ENCODE measurements at regions not wholly inside any gene's neighbourhood (a gene's known extent, or its start where the extent isn't known, plus 50 kb on each side); places are given as distances from the start of the nearest gene placed in this dataset.
"Not testable (repeated sequence)": the region's sequence is repeated elsewhere in the genome, so short reads cannot be mapped to it uniquely, and the experiment has no call there.

DNA sequence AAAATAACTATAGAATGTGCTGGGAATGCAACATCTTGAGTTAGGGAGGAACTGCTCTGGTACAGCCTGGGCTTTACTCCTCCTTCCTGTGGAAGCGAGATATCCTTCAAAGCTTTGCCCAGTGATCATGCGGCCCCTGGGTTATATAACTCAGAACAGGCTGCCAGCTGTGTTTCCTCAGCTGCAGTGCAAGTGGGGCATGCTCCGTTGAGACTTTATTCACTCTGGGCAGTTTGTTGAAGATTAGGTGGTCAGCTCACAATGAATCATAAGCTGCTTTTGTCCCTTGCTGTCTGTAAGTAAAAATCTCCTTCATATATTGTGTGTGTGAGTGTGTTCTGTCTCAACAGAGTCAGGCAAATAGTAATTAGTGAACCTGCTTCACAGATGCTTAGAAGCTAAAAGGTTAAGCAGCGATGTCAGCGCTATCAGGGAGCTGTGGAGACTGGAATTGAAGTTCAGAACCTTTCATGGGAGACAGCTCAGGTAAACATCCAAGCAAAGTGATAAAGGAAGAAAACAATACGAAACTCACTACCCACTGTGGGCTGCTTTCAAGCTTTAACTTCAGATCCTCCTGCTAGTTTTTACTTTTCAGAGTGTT is 688.4 kb downstream of the HTR1B start:
- no peak for DNase-seq (ENCODE audit: low spot score)

DNA sequence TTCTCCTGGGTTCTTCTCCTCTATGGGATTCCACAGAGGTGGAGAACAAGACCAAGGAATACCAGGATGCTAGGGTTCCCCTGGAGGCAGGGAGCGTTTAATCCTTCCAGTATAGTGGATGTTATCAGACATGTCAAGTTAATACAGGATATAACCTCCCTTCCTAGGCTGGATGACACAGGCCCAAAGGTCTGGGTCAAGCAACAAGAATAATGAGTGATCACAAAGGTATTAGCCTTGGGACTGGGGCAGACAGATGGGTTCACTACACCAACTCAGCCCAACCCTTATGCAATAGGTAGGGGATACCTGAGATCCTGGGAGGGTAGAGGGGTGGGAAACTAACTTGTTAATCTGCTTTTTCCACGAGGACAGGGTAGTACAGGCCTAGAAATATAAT is 690.3 kb downstream of the HTR1B start:
- DNase-seq (ENCODE audit: low spot score), result no peak

DNA sequence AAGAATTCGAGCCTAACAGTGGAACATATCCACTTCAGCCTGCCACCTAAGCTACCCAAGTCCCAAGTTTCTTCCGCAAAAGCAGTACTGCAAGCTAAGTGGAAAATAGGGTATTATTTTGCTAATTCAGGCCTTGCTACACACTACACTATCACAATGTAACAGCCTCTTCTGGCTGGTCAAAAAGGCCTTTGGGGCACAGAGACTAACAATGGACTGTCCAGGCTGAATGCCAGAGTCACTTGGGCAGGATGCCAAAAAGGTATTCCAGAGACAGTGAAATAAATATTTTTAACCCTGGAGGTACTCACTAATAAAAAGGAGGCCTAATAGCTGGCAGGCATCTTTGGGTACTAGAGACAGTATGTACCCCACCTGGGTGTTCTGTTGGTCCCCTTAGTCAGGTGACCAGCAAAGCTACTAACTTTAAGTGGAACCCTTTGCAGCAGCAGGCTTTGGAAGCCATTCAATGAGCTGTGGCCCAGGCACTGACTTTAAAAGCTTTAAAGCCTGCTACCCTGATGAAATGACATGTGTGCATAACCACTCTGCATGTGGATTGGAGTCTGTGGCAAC is 692.1 kb downstream of the HTR1B start:
- no peak for DNase-seq (ENCODE audit: low spot score)

DNA sequence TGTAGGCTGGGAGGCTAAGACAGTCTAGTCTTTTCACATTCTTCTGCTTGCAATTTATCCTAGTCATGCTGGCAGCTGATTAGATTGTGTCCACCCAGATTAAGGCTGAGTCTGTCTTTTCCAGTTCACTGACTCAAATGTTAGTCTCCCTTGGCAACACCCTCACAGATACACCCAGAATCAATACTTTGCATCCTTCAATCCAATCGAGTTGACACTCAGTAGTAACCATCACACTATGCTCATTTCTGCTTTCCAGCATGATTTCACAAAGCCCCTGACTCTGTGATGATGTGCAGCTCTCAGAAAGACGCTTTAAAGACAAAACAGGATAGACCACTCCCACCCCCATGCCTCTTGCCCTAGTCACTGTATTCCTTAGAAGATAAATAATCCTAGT is 693.0 kb downstream of the HTR1B start:
- no peak for DNase-seq (ENCODE audit: low spot score)

DNA sequence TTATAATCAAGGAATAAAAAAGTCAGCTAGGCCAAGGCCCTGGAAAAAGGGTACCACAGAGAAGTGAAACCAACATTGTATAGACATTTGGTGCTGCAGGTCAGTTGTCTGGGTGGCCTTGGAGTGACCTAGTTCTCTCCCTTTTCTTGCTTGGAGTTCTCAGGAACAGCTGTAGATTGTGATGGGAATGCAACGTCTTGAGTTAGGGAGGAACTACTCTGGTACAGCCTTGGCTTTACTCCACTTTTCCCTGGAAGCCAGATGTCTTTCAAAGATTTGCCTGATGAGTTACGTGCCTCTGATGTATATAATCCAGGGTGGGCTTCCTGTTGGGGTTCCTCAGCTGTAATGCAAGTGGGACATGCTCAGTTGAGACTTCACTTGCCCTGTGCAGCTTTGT is 694.7 kb downstream of the HTR1B start:
- DNase-seq (ENCODE audit: low spot score), result no peak

DNA sequence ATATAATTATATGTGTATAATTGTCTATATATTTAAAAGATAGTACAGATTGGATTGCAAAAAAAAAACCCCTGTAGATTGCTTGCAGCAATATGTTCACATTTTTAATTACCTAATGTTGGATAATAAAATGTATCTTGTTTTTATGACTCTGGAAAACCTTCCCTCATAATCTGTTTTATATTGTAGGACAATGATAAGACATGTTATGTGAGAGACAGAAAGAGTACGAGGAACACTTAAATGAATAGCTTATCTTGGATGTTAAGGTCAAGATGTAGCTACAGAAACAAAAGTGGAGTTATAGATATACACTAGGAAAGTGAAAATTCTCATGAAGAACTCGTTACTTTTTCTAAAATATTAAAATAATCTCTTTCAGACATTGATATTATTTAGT is 691.6 kb upstream of the IMPG1 start:
- no peak for DNase-seq (ENCODE audit: low spot score)

DNA sequence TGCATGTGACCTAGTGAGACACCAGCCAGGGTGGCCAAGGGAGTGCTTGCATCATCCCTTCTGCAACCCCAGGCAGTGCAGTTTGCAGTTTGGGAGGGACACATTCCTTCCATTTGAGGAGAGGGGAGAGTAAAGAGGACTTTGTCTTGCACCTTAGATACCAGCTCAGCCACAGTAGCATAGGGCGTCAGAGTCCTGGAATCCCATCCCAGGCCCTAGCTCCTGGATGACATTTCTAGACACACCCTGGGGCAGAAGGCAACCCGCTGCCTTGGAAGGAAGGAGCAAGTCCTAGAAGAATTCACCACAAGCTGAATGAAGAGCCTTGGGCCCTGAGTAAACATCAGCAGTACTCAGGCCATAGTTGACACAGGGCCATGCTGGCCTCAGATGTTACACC is 680.4 kb upstream of the IMPG1 start:
- no peak for DNase-seq (ENCODE audit: low spot score)

DNA sequence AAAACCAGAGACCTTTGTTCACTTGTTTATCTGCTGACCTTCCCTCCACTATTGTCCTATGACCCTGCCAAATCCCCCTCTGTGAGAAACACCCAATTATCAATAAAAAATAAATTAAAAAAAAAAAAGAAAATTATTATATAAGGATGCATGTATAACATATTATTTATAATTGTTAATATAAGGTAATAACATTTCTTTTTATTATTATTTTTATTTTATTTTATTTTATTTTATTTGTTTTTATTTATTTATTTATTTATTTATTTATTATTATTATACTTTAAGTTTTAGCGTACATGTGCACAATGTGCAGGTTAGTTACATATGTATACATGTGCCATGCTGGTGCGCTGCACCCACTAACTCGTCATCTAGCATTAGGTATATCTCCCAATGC is 672.9 kb upstream of the IMPG1 start:
- DNase-seq (ENCODE audit: low spot score), result not testable (repeated sequence)

DNA sequence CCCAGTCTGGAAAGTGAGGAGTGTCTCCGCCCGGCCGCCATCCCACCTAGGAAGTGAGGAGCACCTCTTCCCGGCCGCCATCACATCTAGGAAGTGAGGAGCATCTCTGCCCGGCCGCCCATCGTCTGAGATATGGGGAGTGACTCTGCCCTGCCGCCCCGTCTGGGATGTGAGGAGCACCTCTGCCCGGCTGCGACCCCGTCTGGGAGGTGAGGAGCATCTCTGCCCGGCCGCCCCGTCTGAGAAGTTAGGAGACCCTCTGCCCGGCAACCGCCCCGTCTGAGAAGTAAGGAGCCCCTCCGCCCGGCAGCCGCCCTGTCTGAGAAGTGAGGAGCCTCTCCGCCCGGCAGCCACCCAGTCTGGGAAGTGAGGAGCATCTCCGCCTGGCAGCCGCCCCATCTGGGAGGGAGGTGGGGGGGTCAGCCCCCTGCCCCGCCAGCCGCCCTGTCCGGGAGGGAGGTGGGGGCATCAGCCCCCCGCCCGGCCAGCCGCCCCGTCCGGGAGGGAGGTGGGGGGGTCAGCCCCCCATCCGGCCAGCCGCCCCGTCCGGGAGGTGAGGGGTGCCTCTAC is 671.8 kb upstream of the IMPG1 start:
- not testable (repeated sequence) for DNase-seq (ENCODE audit: low spot score)

DNA sequence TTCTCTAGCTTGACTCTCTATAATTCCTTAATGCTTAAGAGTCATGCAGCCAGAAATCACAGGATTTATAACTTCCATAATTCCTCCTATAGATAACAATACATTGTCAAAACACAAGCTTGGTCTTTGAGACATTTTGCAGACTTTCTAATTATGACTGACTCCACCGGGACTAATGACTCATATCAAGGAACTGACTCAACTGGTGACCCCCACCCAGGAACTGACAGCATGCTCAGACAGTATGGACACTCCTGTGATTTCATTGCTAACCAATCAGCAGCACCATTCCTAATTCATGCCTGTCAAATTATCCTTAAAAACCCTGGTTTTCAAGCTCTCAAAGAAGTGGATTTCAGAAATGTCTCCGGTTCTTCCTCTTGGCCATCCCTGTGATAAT is 670.5 kb upstream of the IMPG1 start:
- no peak for DNase-seq (ENCODE audit: low spot score)

DNA sequence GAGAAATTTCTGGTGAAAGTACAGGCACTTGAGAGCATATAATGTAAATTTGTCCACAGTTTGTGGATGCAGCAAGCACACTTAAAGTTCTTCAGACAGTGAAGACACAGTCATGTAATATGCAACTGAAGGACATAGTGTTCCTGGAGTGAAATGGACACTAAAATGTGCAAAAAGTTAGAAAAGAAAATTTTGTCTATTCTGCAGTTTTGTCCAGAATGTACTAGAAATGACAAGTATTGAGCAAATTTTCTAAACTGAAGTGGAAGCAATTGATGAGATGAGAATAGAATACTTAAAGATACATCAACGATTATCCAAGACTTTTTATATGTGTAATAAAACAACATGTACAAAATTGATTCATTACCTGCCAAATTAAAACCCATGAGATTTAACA is 647.0 kb upstream of the IMPG1 start:
- no peak for DNase-seq (ENCODE audit: low spot score)

DNA sequence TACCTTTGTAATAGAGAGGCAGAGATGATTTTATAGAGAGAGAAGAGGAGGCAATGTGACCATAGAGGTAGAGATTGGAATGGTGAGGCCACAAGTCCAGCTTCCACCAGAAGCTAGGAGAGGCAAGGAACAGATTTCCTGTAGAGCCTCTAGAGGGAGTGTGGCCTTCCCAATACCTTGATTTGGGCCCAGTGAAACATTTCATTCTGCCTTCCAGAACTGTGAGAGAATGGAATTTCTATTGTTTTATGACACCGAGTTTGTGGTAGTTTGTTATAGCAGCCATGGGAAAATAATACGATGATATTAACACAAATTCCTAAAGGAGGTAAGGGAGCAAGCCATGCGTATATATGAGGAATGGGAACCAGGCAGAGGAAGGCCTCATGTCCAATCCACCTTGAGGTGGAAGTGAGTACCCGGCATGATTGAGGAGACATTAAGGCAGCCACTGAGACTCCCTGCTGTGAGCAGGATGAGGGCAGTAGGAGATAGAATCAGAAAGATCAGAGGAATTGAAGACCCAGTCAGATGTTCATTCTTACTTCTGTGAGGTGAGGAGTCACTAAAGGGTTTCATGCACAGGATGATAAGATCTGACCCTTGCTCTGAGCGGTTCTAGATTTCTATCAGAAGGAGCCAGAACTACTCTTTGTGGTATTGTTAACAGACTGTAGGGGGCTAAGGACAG is 636.3 kb upstream of the IMPG1 start:
- no peak for DNase-seq (ENCODE audit: low spot score)

DNA sequence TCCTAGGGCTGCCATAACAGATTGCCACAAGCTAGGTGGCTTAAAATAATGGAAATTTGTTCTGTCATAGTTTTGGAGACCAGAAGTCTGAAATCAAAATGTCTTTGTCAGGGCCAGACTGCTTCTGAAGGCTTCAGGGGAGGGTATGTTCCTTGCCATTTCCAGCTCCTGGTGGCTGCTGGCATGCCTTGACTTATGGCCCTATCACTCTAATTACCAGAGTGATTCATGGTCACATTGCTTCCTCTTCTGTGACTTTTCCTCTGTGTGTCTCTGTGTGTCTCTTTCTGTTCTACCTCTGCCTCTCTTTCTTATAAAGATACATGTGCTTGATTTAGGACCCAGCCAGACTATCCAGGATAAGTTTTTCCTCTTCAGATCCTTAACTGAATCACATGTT is 635.2 kb upstream of the IMPG1 start:
- no peak for DNase-seq (ENCODE audit: low spot score)

DNA sequence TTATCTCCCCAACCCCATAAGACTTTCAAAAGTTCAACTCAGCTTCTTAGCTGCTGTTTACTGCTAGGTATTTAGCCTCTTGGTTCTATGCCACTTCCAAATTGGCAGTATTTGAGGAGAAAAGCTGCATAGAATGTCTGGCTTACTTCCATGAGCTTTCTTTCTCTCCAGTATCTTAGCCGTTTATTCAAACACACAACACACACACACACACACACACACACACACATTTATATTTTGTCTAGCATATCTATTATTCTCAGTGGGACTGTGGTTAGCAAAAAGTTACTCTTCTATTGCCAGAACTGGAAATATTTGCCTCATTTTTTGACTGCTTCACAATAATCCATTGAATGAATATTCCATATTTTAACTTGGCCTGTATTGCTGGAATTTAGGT is 634.2 kb upstream of the IMPG1 start:
- DNase-seq (ENCODE audit: low spot score), result no peak

DNA sequence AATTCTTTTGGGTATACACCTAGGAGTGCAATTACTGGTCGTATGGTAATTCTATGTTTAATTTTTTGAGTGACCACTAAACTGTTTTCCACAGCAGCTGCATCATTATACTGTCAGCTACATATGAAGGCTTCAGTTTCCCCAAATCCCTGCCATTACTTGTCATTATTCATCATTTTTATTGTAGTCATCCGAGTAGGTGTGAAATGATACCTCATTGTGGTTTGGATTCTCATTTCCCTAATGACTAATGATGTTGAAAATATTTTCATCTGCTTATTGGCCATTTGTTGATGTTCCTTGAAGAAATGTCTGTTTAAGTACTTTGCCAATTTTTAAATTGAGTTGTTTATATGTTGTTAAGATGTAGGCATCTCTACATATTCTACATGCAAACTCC is 633.6 kb upstream of the IMPG1 start:
- no peak for DNase-seq (ENCODE audit: low spot score)

DNA sequence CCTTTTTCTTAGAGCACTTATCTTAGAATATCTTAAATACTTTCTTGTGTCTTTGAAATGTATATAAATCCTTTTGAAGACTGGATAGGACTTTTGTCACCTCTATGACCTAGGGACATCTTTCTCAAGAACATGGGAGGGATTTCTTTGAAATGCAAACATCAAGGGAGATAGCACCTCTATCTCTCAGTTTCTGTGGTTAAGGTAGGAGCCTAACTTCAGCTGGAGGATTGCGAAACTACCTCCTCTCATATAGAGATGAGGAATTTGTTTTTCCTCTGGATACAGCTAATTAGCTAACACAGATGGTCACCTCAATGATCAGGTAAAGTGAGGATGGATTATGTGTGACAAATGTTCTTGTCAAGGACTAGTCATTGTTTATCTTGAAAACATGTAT is 631.3 kb upstream of the IMPG1 start:
- DNase-seq (ENCODE audit: low spot score), result no peak

DNA sequence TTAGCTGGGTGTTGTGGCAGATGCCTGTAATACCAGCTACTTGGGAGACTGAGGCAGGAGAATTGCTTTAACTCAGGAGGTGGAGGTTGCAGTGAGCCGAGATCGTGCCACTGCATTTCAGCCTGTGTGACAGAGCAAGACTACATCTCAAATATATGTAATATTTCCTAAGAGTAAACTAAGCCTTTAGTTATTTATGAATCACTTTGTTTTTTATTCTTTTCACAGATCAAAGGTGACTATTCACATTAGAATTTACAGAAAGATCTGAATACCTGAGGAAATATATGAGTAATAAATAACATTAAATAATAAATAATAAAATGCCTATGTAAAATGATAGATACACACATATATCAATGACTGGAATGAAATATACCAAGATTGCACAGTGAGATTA is 630.8 kb upstream of the IMPG1 start:
- DNase-seq (ENCODE audit: low spot score), result no peak

DNA sequence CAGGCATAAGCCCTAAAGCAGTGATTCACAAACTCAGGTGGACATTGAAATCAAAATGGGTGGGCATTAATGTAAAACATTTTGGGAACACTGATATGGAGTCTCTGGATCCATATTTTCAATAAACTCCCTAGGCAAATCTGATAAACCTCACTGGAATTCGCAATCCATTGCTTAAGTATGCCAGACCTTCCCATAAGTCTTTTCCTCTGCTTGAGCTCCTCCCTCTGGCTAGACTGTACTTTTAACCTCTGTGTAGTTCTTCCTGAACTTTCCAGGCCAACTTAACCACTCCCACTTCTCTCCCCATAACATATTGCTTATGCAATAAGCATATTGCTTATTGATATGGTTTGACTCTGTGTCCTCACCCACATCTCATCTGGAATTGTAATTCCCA is 629.7 kb upstream of the IMPG1 start:
- no peak for DNase-seq (ENCODE audit: low spot score)

DNA sequence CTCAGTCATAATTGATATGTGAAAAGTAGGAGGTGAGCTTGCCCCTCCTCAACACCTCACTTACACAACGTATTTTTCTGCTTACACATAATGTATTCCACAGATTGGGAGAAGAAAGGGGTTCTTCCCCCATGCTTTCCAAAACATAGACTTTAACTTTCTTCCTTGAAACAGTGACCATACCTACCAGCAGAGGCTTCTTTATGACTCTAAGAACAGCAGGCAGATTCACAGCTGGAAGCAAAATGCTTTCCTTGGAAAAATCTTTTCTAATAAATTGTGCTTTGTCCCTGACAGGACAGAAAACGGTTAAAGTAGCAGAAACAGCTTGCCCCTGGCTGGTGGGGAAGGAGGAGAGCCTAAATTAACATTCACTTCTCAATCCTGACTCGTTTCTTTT is 629.1 kb upstream of the IMPG1 start:
- no peak for DNase-seq (ENCODE audit: low spot score)

DNA sequence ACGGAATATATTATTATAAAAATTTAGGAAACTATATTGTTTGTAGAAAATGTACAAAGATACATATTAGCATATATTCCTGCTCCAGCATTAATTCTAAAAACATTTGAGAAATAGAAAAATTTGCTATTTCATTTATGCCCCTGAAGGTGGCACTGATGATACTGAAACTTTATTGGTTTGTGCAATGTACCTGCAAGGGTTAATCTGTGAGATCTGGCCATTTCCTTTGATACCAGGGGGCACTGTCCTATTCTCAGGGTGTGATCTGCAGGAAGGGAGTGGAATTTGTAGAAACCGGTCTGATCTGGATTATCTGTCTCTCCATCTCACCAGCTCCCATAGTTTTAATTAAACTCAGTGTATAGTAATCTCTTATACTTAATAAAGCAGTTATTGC is 625.1 kb upstream of the IMPG1 start:
- DNase-seq (ENCODE audit: low spot score), result no peak

DNA sequence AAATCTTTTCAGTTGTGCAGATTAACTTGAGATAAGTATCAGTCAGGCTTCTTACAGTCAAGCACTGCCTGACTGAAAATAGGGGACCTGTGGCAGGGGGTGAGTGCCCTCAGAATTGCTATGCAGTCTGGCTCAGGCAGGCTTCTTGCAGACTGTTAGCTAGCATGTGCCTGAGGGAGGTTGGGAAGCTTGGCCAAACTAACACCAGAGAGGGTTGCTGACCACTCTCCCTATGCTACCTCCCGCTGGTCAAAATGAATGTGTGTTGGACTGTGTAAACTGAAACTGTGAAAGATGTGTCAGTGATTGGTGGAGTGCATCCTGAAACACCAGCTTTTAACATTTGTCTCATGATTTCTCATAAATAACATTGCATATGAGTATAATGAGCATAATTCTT is 622.3 kb upstream of the IMPG1 start:
- no peak for DNase-seq (ENCODE audit: low spot score)

DNA sequence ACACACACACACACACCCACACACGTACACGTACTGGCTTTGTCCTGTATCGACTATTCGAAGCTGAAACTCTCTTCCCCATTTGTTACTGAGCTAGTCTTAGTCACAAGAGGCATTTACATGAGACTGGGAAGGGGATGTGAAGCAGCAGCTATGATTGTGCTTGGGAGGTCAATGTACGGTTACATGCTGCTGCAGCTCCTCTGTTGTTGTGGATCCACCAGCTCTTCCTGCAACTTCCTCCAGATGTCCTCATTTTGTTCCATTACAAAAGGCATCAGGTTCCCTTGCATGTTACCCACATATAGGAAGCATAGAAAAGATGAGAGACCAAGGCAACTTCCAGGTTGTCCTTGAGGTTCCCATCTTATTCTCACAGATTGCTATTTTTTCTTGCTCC is 612.4 kb upstream of the IMPG1 start:
- peak; percentile 5 for DNase-seq (ENCODE audit: low spot score)

DNA sequence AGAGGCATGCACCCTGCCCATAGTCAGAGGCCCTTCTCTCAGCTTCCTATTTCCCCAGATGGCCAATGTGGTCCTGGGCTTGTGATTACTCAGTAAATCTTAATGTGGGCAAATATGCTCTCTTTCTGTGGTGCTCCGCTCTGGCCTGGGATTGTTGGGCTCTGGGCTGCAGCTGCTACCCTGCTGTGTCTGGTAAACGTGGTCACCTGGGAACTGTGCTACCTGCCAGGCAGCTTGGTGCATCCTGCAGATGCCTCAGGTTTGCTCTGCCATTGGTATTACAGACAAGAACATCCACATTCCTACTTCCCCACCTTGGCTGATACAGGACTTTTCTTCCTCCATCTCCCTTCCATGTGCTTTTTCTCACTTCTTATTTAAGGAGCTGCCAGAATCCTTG is 611.5 kb upstream of the IMPG1 start:
- DNase-seq (ENCODE audit: low spot score), result no peak

DNA sequence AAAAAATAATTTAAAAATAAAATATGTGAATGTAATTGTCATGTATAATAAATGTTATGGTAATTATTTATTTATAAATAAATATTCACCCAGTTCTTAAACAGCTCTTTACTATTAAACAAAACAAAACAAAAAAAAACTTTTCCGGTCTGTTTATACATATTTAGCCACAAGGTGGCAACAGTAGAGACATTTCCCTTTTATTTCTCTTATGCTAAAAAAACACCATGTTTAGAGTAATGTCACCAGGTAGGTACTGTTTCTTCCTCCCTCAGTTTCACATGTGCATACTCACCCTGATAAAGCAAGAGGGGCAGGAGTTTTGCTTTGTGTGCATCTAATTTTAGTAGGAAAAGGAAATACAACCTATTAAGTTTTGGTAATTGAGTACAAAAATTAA is 610.4 kb upstream of the IMPG1 start:
- DNase-seq (ENCODE audit: low spot score), result no peak
